Motor neuron (in vitro differentiated cells): ENCODE measurements at regions not wholly inside any gene's neighbourhood (a gene's known extent, or its start where the extent isn't known, plus 50 kb on each side); places are given as distances from the start of the nearest gene placed in this dataset.
"Not testable (repeated sequence)": the region's sequence is repeated elsewhere in the genome, so short reads cannot be mapped to it uniquely, and the experiment has no call there.

Experiments
- ATAC-seq, 8 experiments: fragments of 200-7000 bp; cut with Tn5 transposase; replicated peaks in 6 of 8; 2 replicates each; pipeline ENCODE4 v1.8.0; 2021; ENCODE audit warnings: mild to moderate bottlenecking in 8 of 8, moderate library complexity in 8 of 8
- H3K27ac ChIP-seq, 2 donors: fragments of 250-450 bp; sonication (Bioruptor Pico); 2 replicates each; pipeline ENCODE4 v1.9.0; 2021; ENCODE audit warnings: antibody characterized with exemption in 2 of 2, mild to moderate bottlenecking in 2 of 2, moderate library complexity in 1 of 2
- H3K4me1 ChIP-seq, 2 donors: fragments of 250-450 bp; sonication (Bioruptor Pico); replicated peaks in 1 of 2; 2 replicates each; pipeline ENCODE4 v1.6.1; 2021; ENCODE audit warnings: antibody characterized with exemption in 2 of 2, mild to moderate bottlenecking in 2 of 2, moderate library complexity in 1 of 2
- H3K4me3 ChIP-seq, 5 donors: fragments of 250-450 bp; sonication (Bioruptor Pico); 2 replicates each; pipeline ENCODE4 v1.9.0; 2021; ENCODE audit warnings: antibody characterized with exemption in 5 of 5, mild to moderate bottlenecking in 5 of 5, moderate library complexity in 4 of 5
- WGBS, 10 experiments: fragments of 450-650 bp; shearing (Covaris generic); methylation state at CpG; one replicate each; pipeline ENCODE4 v1.0.0; 2022; 5-methylcytosine and 5-hydroxymethylcytosine counted together
- in situ Hi-C, 9 experiments: fragments of 400-800 bp; cut with MboI; loops; one replicate each; pipeline ENCODE4 v1.15.0; 2021; ENCODE audit warnings: low sequenced_read_pairs in 9 of 9, low pct_unique_long_range_greater_than_20kb in 2 of 9; ENCODE audit not compliant: unreplicated experiment in 9 of 9

DNA sequence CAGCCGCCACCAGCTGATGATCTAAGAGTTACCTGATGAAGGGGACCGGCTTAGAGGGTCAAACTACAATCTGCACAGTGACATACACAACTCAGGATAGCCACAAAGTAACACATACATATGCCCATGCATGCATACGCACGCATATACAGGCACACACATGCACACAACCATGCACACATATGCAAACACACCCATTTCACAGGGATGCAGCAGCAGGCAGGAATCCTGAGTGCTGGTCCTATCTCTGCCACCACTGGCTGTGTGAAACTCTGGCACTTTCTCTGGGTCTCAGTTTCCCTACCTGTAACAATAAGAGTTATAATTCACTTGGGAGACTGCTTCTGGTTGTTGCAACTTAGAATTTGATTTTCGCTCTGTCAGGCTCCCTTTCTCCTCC, 520.2 kb downstream of the PTPRU start:
- peak in 4 of 8 experiments; percentile 17 to 59 (median 26) for ATAC-seq
- WGBS, 10 experiments, result 50 to 89% (median 69%) methylated on average over 2 to 5 of the region's 5 CpGs; no CpG with 5 or more reads in 4 of the 10 experiments
- H3K4me1 ChIP-seq, result peaks cover 2 to 24% of the 10 kb centered on the region in 2 donors
- H3K4me3 ChIP-seq, result no peak overlapping the region
- in situ Hi-C loops, result no loop called here
- no peak overlapping the region for H3K27ac ChIP-seq

DNA sequence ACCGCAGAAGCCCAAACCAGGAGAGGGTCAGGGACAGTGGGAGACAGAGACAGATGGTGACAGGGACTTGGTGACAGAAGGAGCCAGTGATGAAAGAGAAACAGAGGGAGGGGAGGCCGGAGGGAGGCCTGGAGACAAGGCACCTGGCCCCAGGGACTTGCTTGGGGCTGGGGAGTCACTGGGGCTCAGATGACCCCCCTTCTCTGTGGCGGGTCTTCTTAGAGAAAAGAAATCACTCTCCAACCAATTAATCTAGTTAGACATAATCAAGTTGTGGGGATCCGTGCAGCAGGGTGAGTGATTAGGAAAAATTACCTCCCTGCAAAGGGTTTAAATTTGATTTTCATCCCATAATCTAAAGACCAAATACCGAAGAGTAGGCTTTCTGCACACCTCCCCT, 519.8 kb downstream of the PTPRU start:
- peaks cover 2 to 24% of the 10 kb centered on the region in 2 donors for H3K4me1 ChIP-seq
- no peak overlapping the region for H3K27ac ChIP-seq
- WGBS, 10 experiments, result 0 to 100% (median 25%) methylated on average over 1 to 3 of the region's 5 CpGs; no CpG with 5 or more reads in 4 of the 10 experiments
- ATAC-seq, result peak in 4 of 8 experiments; percentile 5 to 51 (median 31)
- H3K4me3 ChIP-seq, result no peak overlapping the region
- in situ Hi-C loops, result no loop called here

DNA sequence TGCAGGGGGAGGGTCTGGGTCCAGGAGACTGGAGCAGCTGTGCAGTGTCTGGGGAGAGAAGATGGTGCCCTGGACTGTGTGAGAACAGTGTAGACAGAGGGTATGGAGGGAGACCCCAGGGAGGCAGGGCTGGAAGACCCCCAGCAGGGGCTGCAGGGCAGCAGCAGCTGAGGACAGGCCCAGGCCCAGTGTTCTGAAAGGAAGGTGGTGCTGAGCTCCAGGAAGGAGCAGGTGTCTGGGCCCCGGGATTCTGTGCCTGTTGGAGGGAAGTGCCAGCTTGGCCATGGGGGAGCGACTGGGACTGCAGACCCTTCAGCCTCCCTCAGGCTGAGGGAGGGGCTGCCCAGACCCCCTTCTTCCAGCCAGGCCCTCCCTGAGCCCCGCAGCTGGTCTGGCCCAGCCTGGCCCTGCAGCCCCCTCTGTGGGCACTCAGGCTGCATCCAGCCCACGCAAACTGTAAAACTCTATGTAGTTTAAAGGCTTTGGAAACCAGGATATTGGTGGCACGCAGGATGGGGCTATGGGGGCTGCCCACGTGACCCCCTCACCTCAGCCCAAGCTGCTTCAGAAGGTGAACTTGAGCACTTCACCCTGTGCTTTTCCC, 519.2 kb downstream of the PTPRU start:
- H3K27ac ChIP-seq, in situ Hi-C loops, H3K4me3 ChIP-seq: not testable (repeated sequence)
- 100% methylated on average over 1 of the region's 6 CpGs; no CpG with 5 or more reads in 9 of the 10 experiments for WGBS, 10 experiments
- peaks cover 2 to 24% of the 10 kb centered on the region in 2 donors for H3K4me1 ChIP-seq
- peak in 4 of 8 experiments; percentile 3 to 22 (median 8) for ATAC-seq

DNA sequence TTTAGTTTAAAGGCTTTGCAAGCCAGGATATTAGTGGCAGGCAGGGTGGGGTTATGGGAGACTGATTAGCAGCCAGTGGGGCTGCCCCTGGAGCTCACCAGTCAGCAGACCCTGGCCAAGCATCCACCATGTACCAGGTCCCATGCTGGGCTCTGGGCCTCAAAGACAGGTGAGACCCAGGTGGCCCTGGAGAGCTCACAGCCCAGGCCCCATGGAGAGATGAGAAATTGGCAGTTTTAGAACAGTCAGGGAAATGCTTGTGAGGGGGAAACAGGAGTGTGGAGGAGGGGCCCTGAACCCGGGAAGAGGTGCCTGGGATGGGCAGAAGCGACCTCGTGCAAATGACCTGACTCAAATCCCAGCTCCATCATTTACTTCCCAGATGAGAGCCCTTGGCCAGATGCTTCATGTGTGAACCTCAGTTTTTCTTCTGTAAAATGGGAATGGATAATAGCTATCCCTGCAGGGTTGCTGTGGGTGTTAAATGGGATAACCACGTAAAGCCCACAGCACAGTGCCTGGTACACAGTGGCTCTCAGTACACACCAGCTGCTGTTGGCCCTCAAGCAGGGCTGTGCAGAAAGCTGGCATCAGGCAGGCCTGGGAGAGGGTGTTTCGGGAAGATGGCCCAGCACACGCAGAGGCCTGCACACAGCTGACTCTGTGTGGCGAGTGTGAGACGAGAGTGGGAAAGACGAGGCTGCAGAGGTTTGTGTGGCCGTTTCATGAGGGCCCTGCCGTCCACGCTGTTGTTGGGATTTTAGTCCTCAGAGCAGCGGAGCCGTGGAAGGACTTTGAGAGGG, 518.5 kb downstream of the PTPRU start:
- Histone ChIP-seq H3K27ac (no peak overlapping the region), H3K4me1 (peaks cover 2 to 24% of the 10 kb centered on the region in 2 donors), H3K4me3 (no peak overlapping the region)
- in situ Hi-C loops, result no loop called here
- peak in 4 of 8 experiments; percentile 5 to 36 (median 22) for ATAC-seq
- WGBS, 10 experiments, result 33 to 84% (median 65%) methylated on average over 1 to 5 of the region's 14 CpGs; no CpG with 5 or more reads in 4 of the 10 experiments

DNA sequence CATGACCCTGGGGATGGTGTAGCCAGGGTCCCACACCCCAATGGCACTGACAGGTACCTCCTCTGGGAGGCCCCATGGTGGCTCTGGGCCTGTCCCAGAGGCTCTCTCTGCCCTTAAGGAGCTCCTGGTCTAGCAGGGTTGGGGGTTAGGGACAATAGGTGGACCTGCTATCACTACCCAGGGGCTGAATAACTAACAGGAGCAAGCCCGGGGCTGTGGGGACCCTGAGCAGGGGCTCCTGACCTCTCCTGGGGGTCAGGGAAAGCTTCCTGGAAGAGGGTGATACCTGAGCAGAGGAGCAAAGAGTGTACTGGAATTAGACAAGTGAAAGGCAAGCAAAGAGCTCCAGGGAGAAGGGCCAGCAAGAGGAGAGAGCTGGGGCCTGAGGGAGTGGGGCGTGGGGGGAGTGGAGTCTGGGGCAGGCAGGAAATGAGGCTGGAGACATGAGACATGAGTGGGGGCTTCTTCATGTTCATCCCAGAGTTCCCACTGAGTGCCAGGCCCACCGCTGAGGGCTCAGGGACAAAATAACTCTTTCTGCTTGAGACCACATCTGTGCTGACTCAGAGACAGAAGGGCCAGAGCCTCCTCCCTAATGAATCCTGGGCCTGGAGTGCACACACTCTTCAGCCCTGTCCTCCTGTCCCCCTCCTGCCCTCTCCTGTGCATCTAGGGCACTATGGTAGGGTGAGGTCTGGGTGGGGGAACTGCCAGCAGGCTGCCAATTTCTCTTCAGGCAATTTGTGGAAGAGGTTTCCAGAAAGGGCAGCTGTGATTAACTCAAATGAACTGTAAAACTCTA, 517.6 kb downstream of the PTPRU start:
- in situ Hi-C loops, result no loop called here
- WGBS, 10 experiments, result 0 to 33% (median 29%) methylated on average over 1 of the region's 3 CpGs; no CpG with 5 or more reads in 7 of the 10 experiments
- peak in 7 of 8 experiments; percentile 46 to 91 (median 52) for ATAC-seq
- Histone ChIP-seq H3K4me1 (peaks cover 4 to 30% of the 10 kb centered on the region in 2 donors), H3K4me3 (no peak overlapping the region), H3K27ac (no peak overlapping the region)

DNA sequence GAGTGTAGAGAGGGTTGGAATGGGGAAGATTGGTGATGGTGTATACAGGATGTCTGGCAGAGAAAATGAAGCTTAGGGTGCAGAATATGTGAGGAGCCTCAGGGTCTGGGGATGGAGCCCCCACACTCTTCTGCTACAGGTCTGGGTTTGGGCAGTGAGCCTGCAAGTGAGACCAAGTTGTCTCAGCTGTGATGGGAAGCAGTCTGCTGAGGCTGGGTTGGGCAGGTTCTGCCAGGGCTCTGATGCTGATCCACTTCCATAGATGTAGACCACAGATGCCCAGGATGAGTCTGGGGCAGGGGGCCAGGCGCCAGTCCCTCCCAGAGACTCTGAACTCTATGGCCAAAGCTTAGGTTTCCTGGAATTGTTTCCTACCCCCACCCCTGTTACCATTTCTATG, 516.9 kb downstream of the PTPRU start:
- in situ Hi-C loops, result no loop called here
- Histone ChIP-seq H3K4me3 (no peak overlapping the region), H3K4me1 (peaks cover 5 to 27% of the 10 kb centered on the region in 2 donors), H3K27ac (no peak overlapping the region)
- ATAC-seq, result no peak
- no CpG with 5 or more reads among the region's 1 CpG for WGBS, 10 experiments

DNA sequence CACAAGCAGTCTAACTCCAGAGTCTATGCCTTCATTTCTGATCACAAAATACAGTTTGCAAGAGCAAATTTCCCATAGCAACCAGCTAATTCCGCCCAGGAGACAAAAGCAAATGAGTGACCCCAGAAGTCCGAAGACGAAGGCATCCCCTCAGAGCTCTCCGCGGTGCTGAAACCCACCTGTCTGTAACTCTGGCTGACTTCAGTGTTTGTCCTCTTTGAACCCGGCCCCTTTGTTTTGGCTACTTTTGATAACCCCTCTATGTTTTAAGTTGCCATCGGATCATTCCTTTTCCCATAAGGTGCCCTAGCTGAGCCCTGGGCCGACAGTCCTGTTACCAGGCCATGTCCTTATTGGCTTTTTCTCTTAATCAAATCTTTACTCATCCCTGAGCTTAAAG, 515.8 kb downstream of the PTPRU start:
- no peak overlapping the region for H3K27ac ChIP-seq
- peaks cover 5 to 25% of the 10 kb centered on the region in 2 donors for H3K4me1 ChIP-seq
- H3K4me3 ChIP-seq, result no peak overlapping the region
- ATAC-seq, result no peak
- WGBS, 10 experiments, result 12 to 39% (median 26%) methylated on average over 1 to 8 of the region's 8 CpGs; no CpG with 5 or more reads in 2 of the 10 experiments
- in situ Hi-C loops, result no loop called here

DNA sequence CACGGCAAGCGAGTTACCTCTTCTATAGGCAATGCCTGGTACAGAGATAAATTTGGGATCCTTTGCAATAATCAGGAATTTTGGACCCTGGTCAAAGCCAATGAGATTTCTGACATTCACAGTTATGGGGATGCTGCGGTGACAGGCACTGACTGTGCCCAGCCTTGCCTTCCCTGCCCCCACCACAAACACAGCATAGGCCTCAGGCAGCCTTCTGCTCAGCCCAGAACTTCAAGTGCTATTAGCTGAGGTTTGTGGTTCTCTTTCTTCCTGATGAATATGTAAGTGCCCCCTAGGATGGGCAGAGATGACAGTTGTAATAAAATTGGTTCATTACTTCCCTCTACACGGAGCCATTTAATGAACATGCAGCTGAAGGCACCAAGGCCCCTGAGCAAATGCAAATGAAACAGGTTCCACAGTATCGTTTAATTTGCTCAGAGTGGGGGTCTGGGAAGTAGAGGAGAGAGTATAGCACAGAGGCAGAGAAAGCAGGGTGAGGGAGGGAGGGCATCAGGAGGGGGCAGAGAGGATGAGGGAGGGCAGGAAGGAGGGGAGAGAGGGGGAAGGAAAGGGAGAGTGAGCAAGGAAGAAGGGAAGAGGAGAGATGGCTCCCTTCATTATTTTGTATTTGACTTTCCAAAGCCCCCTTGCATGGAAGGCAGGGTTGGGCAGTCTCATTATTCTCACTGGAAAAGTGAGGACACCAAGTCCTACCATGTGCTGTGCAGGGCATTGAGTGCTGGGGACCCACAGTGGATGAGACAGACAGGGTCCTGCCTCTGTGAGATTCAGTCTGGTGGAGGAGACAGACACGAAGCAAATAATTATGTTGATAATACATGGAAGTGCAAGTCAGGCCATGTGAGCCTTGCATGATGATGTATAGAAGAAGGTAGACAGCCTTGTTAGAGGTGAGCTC, 513.0 kb downstream of the PTPRU start:
- no peak overlapping the region for H3K4me3 ChIP-seq
- in situ Hi-C loops, result loop anchor here in 1 of 9 experiments (25.0 kb wide), 1 partner anchor 512 kb away; the partner anchor contains the start of genes MECR and PTPRU
- peaks cover 3 to 10% of the 10 kb centered on the region in 2 donors for H3K4me1 ChIP-seq
- WGBS, 10 experiments, result 20 to 70% (median 33%) methylated on average over 1 to 6 of the region's 6 CpGs; no CpG with 5 or more reads in 3 of the 10 experiments
- H3K27ac ChIP-seq, result no peak overlapping the region
- ATAC-seq, result peak in 5 of 8 experiments; percentile 30 to 75 (median 50)

DNA sequence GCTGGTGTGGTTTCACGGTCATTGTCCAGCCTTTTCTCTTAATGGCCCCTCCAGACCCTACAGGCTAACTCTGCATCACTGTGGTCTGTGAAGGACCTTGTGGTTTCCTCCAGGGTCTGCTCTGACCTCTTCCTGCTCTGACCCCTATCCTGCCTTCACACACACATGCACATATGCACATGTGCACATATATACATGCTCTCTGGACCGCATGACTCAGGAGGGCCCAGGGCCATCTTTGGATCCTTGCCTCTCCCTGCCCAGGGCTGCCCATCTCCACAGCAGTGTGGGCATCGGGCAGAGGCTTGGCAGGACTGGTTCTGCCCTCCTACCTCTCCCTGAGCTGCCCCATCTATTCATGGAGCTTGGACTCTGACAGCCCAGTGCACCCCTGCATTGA, 510.9 kb downstream of the PTPRU start:
- ATAC-seq, result peak in 3 of 8 experiments; percentile 90 to 95 (median 94)
- 40 to 87% (median 69%) methylated on average over 1 to 3 of the region's 3 CpGs; no CpG with 5 or more reads in 4 of the 10 experiments for WGBS, 10 experiments
- Histone ChIP-seq H3K4me3 (no peak overlapping the region), H3K4me1 (peaks cover 3 to 7% of the 10 kb centered on the region in 2 donors), H3K27ac (no peak overlapping the region)
- in situ Hi-C loops, result loop anchor here in 1 of 9 experiments (25.0 kb wide), 1 partner anchor 510 kb away; the partner anchor contains the start of genes MECR and PTPRU

DNA sequence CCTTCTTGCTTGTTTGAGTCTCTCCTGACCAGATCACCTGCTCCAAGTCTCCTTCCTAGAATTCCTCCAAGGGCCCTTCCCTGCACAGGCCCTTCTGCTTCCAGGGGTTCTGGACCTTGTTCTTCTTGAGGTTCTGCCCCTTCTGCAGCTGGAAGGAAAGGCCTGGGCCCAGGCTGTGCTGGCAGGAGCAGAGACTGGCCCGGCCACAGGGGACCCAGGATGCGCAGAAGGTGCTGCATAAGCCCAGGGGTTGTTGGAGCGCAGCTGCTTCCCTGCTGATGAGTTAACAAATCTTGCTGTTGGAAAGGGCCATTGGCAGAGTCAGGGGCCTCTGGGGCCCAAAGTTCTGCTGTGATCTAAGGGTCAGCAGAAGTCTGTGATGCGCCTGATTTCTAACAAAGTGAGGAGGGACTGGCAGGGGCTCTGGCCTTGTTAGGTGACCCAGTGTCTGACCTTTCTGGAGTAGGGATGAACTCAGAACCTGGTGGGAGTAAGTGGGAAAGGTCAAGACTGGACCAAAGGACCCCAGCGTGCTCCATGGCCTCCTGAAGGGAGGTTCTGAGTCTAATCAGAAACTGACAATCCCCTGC, 509.8 kb downstream of the PTPRU start:
- Histone ChIP-seq H3K4me1 (peaks cover 3 to 7% of the 10 kb centered on the region in 2 donors), H3K27ac (no peak overlapping the region), H3K4me3 (no peak overlapping the region)
- in situ Hi-C loops, result loop anchor here in 1 of 9 experiments (25.0 kb wide), 1 partner anchor 509 kb away; the partner anchor contains the start of genes MECR and PTPRU
- 50 to 100% (median 76%) methylated on average over 1 to 5 of the region's 5 CpGs; no CpG with 5 or more reads in 4 of the 10 experiments for WGBS, 10 experiments
- no peak for ATAC-seq

DNA sequence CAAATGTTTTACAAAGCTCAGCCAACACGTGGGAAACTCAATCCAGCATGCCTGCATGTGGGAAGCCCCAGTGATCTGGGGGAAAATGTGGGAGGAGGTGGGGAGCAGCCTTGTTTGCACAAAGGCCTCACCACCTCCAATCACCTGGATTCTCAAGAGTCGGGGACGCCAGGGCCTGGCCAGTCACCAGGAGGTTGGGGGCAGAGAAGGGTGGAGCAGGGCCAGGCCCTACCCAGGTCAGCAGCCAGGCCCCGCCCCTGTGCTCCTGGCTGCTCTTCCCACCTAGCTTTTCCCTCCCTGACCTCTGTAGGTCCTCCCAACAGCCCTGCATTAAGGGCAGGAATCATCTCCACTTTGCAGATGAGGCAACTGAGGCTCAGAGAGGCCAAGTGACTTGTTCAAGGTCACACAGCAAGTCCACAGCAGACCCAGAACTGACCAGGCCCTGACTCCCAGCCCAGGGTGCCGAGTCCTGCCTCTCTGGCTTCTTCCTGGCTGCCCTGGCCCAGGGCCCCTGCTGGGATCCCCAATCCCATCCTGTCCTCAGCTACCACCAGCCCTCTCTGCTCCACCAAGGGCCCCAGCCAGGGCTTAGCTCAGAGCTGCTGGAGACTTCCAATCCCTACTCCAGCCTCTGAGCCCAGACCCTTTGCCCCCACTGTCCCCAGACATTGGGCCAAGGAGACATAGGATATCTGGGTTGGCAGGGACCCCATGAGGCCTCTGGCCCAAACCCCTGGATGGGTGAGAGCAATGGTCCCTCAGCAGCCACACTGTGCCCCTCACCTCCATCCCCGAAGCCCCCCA, 508.6 kb downstream of the PTPRU start:
- in situ Hi-C loops, result loop anchor here in 1 of 9 experiments (25.0 kb wide), 1 partner anchor 508 kb away; the partner anchor contains the start of genes MECR and PTPRU
- no peak for ATAC-seq
- no peak overlapping the region for H3K27ac ChIP-seq
- WGBS, 10 experiments, result 0 to 51% (median 42%) methylated on average over 1 to 4 of the region's 6 CpGs; no CpG with 5 or more reads in 4 of the 10 experiments
- H3K4me1 ChIP-seq, result peaks cover 3 to 7% of the 10 kb centered on the region in 2 donors
- H3K4me3 ChIP-seq, result no peak overlapping the region
